Kidney (tissue), 13 donors: ENCODE measurements at regions not wholly inside any gene's neighbourhood (a gene's known extent, or its start where the extent isn't known, plus 50 kb on each side); places are given as distances from the start of the nearest gene placed in this dataset.

Experiments
- DNase-seq, 5 donors: peaks; one replicate each; pipeline ENCODE4 v3.0.0-alpha.2; 2013 to 2020
- FAIRE-seq: peaks from 2 replicates; lab custom pipeline; 2012; peaks lifted over from hg19 to GRCh38; lab: Jason Lieb, UNC
- H3K27ac ChIP-seq, 2 donors: one replicate each; pipeline ENCODE4 v1.7.0; 2013; ENCODE audit warnings: low read depth in 2 of 2, low read length in 2 of 2, inconsistent platforms in 1 of 2
- H3K27me3 ChIP-seq: one replicate; pipeline ENCODE4 v1.7.1; 2013; ENCODE audit warnings: low read length, inconsistent platforms; ENCODE audit not compliant: control insufficient read depth, insufficient read depth
- H3K36me3 ChIP-seq, 3 donors: one replicate each; pipeline versions ENCODE4 v1.7.0 to v1.7.1; 2013; ENCODE audit warnings: low read length in 3 of 3, control low read depth in 1 of 3, inconsistent platforms in 1 of 3; ENCODE audit not compliant: insufficient read depth in 3 of 3, control insufficient read depth in 2 of 3
- H3K4me1 ChIP-seq, 3 donors: one replicate each; pipeline versions ENCODE4 v1.7.0 to v1.7.1; 2013; ENCODE audit warnings: low read length in 3 of 3, inconsistent platforms in 1 of 3, low read depth in 1 of 3; ENCODE audit not compliant: control insufficient read depth in 2 of 3, insufficient read depth in 2 of 3
- H3K4me3 ChIP-seq, 3 donors: one replicate each; pipeline versions ENCODE4 v1.7.0 to v1.8.1; 2013; ENCODE audit warnings: low read length in 3 of 3, control low read depth in 1 of 3, inconsistent platforms in 1 of 3
- H3K9ac ChIP-seq, 3 donors: one replicate each; pipeline versions ENCODE4 v1.7.0 to v1.7.1; 2013; ENCODE audit warnings: low read length in 3 of 3, control low read depth in 1 of 3, inconsistent platforms in 1 of 3
- H3K9me3 ChIP-seq, 3 donors: one replicate each; pipeline versions ENCODE4 v1.7.0 to v1.7.1; 2013; ENCODE audit warnings: low read length in 3 of 3, control low read depth in 1 of 3, inconsistent platforms in 1 of 3; ENCODE audit not compliant: control insufficient read depth in 2 of 3, insufficient read depth in 1 of 3
- intact Hi-C: fragments of 100-400 bp; cut with DNase I; formaldehyde crosslinking; loops from one replicate; pipeline ENCODE4 v1.11.1; 2022
- TF ChIP-seq, protein P1 (sequence below): IDR thresholded peaks from 3 replicates; pipeline ENCODE4 v1.5.1; 2012; ENCODE audit warnings: mild to moderate bottlenecking, moderate library complexity, borderline replicate concordance; ENCODE audit not compliant: insufficient read depth; ENCODE audit errors: extremely low read depth
- donor health status: control.
- donor health status: control.
- donor health status: control.
- donor health status: control.
- donor health status: control.
- donor health status: DM: yes; HTN: yes; CAD: no.
- donor health status: Normal renal cell carcinoma (clear cell type).

DNA sequence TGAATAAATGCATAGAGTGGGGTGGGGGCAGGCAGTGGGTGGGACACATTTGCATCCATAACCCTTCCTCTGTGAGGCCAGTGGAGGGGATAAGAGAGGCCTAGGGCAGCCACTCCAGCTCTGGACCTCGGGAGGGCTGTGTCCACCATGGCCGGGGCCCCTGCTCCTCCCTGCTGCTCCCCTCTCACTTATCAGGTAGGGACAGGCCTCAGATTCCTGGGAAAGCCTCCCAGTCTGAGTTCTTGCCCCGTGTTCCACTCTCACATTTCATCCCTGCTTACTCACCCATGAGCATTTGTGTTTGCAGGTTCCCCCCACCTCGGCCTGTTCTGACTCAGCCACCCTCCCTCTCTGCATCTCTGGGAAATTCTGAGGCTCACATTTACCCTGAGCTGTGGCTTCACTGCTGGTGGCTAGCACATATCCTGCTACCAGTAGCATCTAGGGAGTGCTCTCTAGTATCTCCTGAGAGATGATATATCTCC is 128.7 kb upstream of the TOP3B start:
- no peak overlapping the region for H3K27ac ChIP-seq
- TF ChIP-seq, protein P1, sequence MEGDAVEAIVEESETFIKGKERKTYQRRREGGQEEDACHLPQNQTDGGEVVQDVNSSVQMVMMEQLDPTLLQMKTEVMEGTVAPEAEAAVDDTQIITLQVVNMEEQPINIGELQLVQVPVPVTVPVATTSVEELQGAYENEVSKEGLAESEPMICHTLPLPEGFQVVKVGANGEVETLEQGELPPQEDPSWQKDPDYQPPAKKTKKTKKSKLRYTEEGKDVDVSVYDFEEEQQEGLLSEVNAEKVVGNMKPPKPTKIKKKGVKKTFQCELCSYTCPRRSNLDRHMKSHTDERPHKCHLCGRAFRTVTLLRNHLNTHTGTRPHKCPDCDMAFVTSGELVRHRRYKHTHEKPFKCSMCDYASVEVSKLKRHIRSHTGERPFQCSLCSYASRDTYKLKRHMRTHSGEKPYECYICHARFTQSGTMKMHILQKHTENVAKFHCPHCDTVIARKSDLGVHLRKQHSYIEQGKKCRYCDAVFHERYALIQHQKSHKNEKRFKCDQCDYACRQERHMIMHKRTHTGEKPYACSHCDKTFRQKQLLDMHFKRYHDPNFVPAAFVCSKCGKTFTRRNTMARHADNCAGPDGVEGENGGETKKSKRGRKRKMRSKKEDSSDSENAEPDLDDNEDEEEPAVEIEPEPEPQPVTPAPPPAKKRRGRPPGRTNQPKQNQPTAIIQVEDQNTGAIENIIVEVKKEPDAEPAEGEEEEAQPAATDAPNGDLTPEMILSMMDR: no peak
- H3K36me3 ChIP-seq: no peaks in the 10 kb centered on the region
- DNase-seq (peak in 3 of 5 donors; percentile 44 to 58 (median 54)), FAIRE-seq (no peak)
- no peaks in the 10 kb centered on the region for H3K4me1 ChIP-seq
- H3K9ac ChIP-seq: no peak overlapping the region
- no peak overlapping the region for H3K4me3 ChIP-seq
- intact Hi-C loops: no loop called here
- no peaks in the 10 kb centered on the region for H3K9me3 ChIP-seq
- H3K27me3 ChIP-seq: no peaks in the 10 kb centered on the region

DNA sequence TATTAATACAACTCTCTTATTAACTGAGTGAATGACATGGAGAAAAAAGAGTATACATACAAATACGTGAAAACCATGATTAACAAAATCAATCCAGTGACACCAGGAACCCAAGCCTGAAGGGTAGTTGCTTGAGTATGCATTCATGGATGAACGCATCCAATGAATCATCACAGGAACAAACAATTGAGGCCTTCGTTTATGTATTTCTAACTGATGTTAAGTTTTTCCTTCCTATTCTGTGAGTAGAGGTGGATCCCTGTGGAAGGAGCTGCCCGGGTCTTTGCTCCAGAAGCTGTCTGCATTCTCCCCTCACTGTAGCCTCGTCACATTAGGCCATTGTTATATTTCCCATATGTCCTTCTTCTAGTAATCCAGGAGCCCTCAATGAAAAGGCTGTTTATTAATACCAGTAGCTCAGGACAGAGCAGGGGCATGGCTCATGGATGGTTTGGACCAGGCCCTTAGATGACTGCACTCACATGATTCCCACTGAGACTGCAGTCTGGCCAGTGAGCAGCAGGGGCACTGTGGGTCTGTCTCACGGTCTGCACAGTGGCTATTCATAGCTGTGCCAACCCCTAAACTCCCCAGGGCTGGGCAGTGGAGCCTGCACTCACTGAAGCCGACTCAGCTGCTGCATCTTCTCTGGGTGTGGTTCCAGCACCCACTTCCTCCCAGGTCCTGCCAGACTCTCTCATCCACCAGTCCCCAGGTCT is 128.1 kb upstream of the TOP3B start:
- H3K4me1 ChIP-seq: no peaks in the 10 kb centered on the region
- intact Hi-C loops: no loop called here
- FAIRE-seq (no peak), DNase-seq (peak; percentile 76 to 84 (median 80))
- no peaks in the 10 kb centered on the region for H3K36me3 ChIP-seq
- H3K4me3 ChIP-seq: no peak overlapping the region
- TF ChIP-seq, protein P1: peak; percentile 31
- H3K9ac ChIP-seq: no peak overlapping the region
- no peaks in the 10 kb centered on the region for H3K9me3 ChIP-seq
- H3K27me3 ChIP-seq: no peaks in the 10 kb centered on the region
- no peak overlapping the region for H3K27ac ChIP-seq

DNA sequence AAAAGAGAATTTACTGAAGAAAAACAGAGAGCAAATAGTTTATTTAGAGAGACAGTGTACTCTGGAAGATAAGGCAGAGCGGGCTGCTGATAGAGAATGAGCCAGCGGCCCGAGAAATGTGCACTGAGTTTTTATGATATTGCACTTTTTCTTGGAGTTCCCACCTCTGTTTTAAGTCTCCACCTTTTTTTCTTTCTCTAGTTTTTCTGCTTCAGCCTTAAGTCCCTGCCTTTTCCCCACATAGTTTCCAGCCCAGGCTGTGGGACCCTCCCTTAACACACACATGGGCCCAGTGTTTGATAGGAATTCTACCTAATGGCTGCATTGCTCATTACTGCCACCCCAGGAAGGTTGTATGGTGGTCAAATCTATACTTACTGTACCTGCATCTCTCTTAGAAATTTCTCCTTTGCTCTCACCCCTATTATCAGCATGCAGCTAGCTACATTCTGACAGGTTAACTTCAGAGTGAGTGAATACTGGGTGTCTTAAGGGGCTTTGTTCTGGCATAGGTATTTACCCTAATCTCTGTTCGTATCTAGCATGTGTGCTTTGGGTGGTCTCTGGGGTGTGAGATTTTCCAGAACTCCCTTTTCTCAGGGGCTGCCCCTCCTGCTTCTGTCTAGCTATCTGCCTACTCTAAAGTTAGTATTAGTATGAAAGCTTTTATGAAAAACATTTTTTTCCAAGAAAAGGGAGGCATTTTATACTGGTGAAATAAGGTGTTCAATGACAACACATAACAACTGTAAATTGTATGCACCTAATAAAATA is 127.3 kb upstream of the TOP3B start:
- DNase-seq (peak in 1 of 5 donors; percentile 8), FAIRE-seq (no peak)
- no peak overlapping the region for H3K9ac ChIP-seq
- no peaks in the 10 kb centered on the region for H3K27me3 ChIP-seq
- TF ChIP-seq, protein P1: no peak
- H3K27ac ChIP-seq: no peak overlapping the region
- H3K4me1 ChIP-seq: no peaks in the 10 kb centered on the region
- intact Hi-C loops: no loop called here
- H3K9me3 ChIP-seq: no peaks in the 10 kb centered on the region
- H3K4me3 ChIP-seq: no peak overlapping the region
- H3K36me3 ChIP-seq: no peaks in the 10 kb centered on the region
